ENCODE measurements at regions not wholly inside any gene's neighbourhood (a gene's known extent, or its start where the extent isn't known, plus 50 kb on each side); places are given as distances from the start of the nearest gene placed in this dataset.

GRCh38 chr5:148937830-148938521 is 111.6 kb downstream of the ADRB2 start:
- DNase-seq = no peak

DNA sequence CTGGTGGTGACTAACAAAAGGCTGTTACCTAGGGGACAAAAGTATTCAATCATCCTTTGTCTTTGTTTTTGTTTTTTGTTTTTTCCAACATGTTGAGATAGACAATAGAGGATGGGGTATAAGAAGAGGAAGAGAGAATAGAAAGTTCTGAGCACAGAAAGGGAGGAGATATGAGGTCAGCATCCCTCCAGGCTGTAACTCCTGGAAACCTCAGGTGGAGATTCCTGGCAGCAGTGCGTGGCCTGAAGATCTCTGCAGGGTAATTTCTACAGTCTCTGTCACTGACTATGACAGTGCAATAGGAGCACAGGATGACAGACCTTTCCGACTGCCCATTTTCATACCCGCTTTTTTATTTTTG is 112.1 kb downstream of the ADRB2 start:
- Histone ChIP-seq H3K4me3 (no peak overlapping the region), H3K27ac (no peak overlapping the region), H3K27me3 (no peaks in the 10 kb centered on the region), H3K4me1 (peaks cover 0 to 5% (median 0%) of the 10 kb centered on the region in 4 donors), H3K9me3 (no peaks in the 10 kb centered on the region), H3K36me3 (no peaks in the 10 kb centered on the region)
- WGBS, 2 donors (ENCODE audit: low coverage in 1 of 2) = 69 to 96% methylated on average over 2 to 3 of the region's 3 CpGs
- DNase-seq = no peak
- intact Hi-C loops (cut with DNase I; ENCODE audit: low total_unique reads) = no loop called here
- in situ Hi-C loops (cut with MboI; ENCODE audit: low pct_ligation_motif_present in 1 of 4, low pct_unique_long_range_greater_than_20kb in 1 of 4, low sequenced_read_pairs in 3 of 4) = no loop called here
- TF ChIP-seq POLR2A (IDR thresholded peaks at IDR 0.05) (no peak), CTCF (IDR thresholded peaks at IDR 0.05) (no peak), POLR2AphosphoS5 (IDR thresholded peaks at IDR 0.05) (no peak), EP300 (IDR thresholded peaks at IDR 0.05; ENCODE audit: low read depth) (no peak)

More at GRCh38 chr5:148937830-148938521, 111.6 kb downstream of the ADRB2 start:
- no peaks in the 10 kb centered on the region for H3K27me3 ChIP-seq
- no peaks in the 10 kb centered on the region for H3K9me3 ChIP-seq
- H3K27ac ChIP-seq = no peak overlapping the region
- H3K4me3 ChIP-seq = no peak overlapping the region
- TF ChIP-seq POLR2AphosphoS5 (IDR thresholded peaks at IDR 0.05) (no peak), CTCF (IDR thresholded peaks at IDR 0.05) (no peak), EP300 (IDR thresholded peaks at IDR 0.05; ENCODE audit: low read depth) (no peak), POLR2A (IDR thresholded peaks at IDR 0.05) (no peak)
- in situ Hi-C loops (cut with MboI; ENCODE audit: low pct_ligation_motif_present in 1 of 4, low pct_unique_long_range_greater_than_20kb in 1 of 4, low sequenced_read_pairs in 3 of 4) = no loop called here
- no peaks in the 10 kb centered on the region for H3K36me3 ChIP-seq
- peaks cover 0 to 5% (median 0%) of the 10 kb centered on the region in 4 donors for H3K4me1 ChIP-seq
- 84 to 87% methylated on average over 3 to 4 of the region's 4 CpGs for WGBS, 2 donors (ENCODE audit: low coverage in 1 of 2)
- intact Hi-C loops (cut with DNase I; ENCODE audit: low total_unique reads) = no loop called here

- H3K4me3 ChIP-seq = no peak overlapping the region
- H3K27me3 ChIP-seq = no peaks in the 10 kb centered on the region
- 75 to 100% methylated on average over 1 of the region's 1 CpG for WGBS, 2 donors (ENCODE audit: low coverage in 1 of 2)
- TF ChIP-seq CTCF (IDR thresholded peaks at IDR 0.05) (no peak), POLR2AphosphoS5 (IDR thresholded peaks at IDR 0.05) (no peak), EP300 (IDR thresholded peaks at IDR 0.05; ENCODE audit: low read depth) (no peak), POLR2A (IDR thresholded peaks at IDR 0.05) (no peak)
- in situ Hi-C loops (cut with MboI; ENCODE audit: low pct_ligation_motif_present in 1 of 4, low pct_unique_long_range_greater_than_20kb in 1 of 4, low sequenced_read_pairs in 3 of 4) = no loop called here
- no peaks in the 10 kb centered on the region for H3K9me3 ChIP-seq
- no peak for DNase-seq
- H3K27ac ChIP-seq = no peak overlapping the region
- intact Hi-C loops (cut with DNase I; ENCODE audit: low total_unique reads) = no loop called here
- no peaks in the 10 kb centered on the region for H3K36me3 ChIP-seq
- peaks cover 0 to 5% (median 0%) of the 10 kb centered on the region in 4 donors for H3K4me1 ChIP-seq
Measured at GRCh38 chr5:148939676-148940075, 113.3 kb downstream of the ADRB2 start.

DNA sequence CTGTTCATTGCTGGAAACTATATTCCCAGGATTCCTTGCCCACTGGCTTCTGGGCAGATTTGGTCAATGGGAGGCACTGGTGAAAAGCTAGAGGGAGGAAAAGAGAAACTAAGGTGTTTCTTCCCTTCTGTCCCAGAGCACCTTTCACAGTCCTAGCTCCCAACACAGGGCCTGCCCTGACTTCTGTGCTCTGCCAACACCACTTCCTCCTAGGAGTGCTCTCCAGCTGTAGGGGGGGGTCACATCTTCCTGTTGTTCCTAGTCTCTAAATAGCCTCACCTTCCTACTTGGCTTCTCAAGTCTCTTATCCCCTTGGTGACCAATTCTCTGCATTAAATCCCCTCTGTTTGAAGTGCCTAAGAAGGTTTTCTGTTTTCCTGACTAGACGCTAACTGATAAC is 115.4 kb downstream of the ADRB2 start:
- no peaks in the 10 kb centered on the region for H3K27me3 ChIP-seq
- intact Hi-C loops (cut with DNase I; ENCODE audit: low total_unique reads) (no loop called here), in situ Hi-C loops (cut with MboI; ENCODE audit: low pct_ligation_motif_present in 1 of 4, low pct_unique_long_range_greater_than_20kb in 1 of 4, low sequenced_read_pairs in 3 of 4) (no loop called here)
- no peak overlapping the region for H3K4me3 ChIP-seq
- 72% methylated on average over 1 of the region's 1 CpG; no CpG with 5 or more reads in 1 of the 2 donors for WGBS, 2 donors (ENCODE audit: low coverage in 1 of 2)
- peaks cover 0 to 5% (median 0%) of the 10 kb centered on the region in 4 donors for H3K4me1 ChIP-seq
- H3K36me3 ChIP-seq = no peaks in the 10 kb centered on the region
- TF ChIP-seq CTCF (IDR thresholded peaks at IDR 0.05) = no peak
- no peak for TF ChIP-seq EP300 (IDR thresholded peaks at IDR 0.05; ENCODE audit: low read depth)
- TF ChIP-seq POLR2A (IDR thresholded peaks at IDR 0.05) = no peak
- H3K27ac ChIP-seq = no peak overlapping the region
- no peaks in the 10 kb centered on the region for H3K9me3 ChIP-seq
- no peak for DNase-seq
